ENCODE measurements at regions not wholly inside any gene's neighbourhood (a gene's known extent, or its start where the extent isn't known, plus 50 kb on each side); places are given as distances from the start of the nearest gene placed in this dataset.

- DNase-seq (ENCODE audit: low read depth) = no peak
Observed at GRCh38 chr20:24261351-24261750, 208.1 kb upstream of the SYNDIG1 start.

DNA sequence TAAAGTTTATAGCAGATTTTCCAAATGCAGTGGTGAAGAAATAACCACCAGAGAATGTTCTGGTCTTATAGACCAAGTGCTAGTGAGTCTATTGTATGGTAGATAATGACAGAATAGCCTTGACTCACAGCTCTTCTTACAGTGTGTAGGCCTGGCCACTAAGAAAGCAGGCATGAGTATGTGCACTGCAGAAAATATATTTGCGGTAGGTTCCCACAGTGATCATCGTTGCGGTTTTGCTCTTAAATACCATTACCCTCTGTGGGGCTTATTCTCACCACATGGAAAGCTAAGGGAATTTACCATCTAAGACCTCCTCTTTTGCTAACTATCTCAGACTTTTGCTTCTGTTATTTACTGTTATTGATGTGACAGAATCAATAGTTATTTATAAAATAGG, 212.3 kb upstream of the SYNDIG1 start:
- DNase-seq (ENCODE audit: low read depth) = no peak

GRCh38 chr20:24256307-24256706, 213.1 kb upstream of the SYNDIG1 start:
- no peak for DNase-seq (ENCODE audit: low read depth)

- DNase-seq (ENCODE audit: low read depth) = no peak
Observed at GRCh38 chr20:24254480-24254879, 214.9 kb upstream of the SYNDIG1 start.

DNA sequence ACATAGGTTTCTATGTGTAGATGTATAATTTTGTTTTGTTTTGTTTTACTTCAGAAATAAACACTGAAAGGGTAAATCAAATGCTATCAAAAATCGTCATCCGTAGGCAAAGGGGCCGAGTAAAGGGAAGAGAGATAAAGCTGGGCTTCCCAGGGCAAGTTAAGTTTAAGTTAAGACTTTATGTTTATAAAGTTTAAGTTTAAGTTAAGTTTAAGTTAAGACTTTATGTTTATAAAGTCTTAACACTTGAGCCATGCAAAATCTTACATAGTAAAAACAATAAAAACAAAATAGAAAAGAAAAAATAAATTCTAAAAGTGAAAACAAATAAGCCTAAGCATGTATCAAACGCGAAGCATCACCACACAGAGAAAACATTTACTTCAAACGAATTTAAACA, 216.1 kb upstream of the SYNDIG1 start:
- DNase-seq (ENCODE audit: low read depth) = no peak

DNA sequence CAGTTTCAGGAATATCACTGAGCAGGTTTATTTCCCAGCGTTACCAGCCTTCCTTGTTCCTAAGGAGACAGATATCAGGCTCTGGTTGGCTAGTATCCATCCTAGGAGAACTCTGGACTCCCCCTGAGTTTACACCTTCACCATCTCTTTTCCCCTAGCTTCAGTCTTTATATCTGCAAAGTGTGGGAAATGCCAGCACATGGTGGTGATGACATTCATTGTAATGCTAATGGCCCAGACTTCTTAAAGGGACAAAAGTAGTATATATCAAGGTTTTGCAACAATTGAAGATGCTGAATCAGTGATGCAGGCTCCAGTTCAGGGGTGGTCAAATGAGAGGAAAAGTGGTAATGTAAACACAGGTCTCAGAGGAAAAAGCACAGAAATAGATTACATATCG, 224.3 kb upstream of the SYNDIG1 start:
- no peak for DNase-seq (ENCODE audit: low read depth)

DNA sequence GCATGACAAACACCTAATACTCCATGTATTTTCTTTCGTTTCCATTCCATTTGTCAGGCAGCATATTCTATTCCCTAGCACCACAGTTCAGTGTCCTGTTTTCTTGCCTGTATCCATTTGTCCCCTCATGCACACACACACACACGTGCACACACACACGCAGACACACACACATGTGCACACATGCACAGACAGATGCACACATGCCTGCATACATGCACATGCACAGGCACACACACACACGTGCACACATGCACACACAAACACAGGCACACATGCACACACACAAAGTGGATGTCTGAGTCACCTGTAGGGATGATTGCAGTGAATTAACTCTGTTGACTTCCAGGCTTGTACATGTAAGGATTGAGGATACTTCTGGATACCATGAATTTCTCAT, 226.7 kb upstream of the SYNDIG1 start:
- no peak for DNase-seq (ENCODE audit: low read depth)

DNA sequence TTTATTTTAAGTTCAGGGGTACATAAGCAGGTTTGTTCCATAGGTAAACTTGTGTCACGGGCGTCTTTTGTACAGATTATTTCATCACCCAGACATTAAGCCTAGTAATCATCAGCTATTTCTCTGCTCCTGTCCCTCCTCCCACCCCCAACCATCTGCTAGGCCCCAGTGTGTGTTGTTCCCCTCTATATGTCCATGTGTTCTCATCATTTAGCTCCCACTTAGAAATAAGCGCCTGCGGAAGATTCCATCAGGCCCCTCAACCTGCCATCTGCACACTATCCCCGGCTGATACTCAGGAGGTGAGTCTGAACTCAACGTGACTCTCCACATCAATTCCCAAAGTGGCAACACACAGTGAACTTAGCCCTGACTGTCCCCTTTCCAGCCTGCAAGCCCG, 228.0 kb upstream of the SYNDIG1 start:
- DNase-seq (ENCODE audit: low read depth) = no peak

DNA sequence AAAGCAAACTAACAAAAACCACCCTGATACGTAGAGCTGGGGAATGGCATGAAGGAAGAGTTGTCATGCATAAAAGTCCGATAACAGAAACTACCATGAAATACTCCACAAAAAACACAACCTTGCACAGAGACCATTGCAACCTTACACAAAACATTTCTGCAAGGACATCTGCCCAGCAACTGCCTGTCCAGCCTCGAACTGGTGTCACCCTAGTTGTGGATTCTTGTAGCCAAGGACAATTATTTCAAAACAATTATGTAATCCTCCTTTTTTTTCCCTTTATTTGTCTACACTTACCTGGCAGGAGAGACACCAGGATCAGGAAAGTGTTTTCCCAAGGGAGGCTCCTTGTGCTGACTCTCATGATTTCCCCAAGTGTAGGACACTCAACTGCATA, 232.5 kb upstream of the SYNDIG1 start:
- no peak for DNase-seq (ENCODE audit: low read depth)

DNA sequence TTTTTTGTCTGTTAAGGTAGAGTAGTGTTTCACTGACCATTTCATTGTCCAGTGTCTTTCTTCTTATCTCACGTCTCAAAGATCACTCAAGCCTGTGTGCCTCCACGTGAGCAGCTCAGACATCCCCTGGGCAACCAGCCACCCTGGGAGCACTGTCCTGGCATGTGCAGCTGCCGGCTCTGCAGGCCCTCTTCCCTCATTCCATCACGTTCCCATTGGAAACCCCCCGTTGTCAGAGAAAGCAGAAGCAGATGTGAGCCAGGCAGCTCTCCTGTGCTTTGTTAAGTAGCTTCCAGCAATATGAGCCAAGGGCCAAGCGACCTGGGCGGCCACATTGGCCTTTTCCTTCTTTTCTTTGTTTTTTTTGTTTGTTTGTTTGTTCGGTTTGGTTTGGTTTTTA, 233.2 kb upstream of the SYNDIG1 start:
- DNase-seq (ENCODE audit: low read depth) = no peak

- no peak for DNase-seq (ENCODE audit: low read depth)
Observed at GRCh38 chr20:24235296-24236175, 233.9 kb upstream of the SYNDIG1 start.

DNA sequence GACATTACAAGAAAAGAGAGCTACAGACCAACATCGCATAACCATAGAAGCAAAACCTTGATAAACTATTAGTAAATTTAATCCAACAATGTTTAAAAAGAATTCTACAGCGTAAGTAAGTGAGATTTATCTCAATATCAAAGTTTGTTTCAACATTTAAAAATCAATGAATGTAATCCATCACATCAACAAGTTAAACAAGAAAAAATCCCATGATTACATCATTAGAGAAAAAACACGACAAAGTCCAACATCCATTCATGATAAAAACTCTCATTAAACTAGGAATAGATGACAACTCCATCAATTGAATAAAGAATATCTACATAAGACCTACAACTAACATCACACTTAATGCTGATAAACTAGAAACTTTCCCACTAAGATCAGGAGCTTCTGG, 239.0 kb upstream of the GGTLC1 start:
- no peak for DNase-seq (ENCODE audit: low read depth)

- DNase-seq (ENCODE audit: low read depth) = no peak
Observed at GRCh38 chr20:24212494-24212893, 223.9 kb upstream of the GGTLC1 start.

DNA sequence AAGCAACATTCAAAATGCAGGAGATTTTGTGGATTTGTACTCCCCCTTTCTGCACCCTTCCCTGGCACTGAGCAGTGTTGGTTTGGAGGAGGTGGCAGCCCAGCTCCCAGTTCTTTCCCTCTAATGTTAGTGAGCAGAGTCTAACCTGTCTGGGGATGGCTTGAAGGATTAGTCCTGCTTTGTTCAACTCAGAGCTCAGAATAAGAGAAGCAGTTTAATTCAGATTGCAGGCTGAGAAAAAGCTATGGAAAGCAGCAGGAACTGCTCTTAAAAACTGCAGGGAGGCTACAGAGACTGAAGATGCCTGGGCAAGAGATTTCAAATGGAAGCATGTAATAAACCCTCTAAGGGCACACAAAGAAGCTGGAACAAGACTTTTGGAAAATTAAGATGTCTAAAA, 223.4 kb upstream of the GGTLC1 start:
- DNase-seq (ENCODE audit: low read depth) = no peak

DNA sequence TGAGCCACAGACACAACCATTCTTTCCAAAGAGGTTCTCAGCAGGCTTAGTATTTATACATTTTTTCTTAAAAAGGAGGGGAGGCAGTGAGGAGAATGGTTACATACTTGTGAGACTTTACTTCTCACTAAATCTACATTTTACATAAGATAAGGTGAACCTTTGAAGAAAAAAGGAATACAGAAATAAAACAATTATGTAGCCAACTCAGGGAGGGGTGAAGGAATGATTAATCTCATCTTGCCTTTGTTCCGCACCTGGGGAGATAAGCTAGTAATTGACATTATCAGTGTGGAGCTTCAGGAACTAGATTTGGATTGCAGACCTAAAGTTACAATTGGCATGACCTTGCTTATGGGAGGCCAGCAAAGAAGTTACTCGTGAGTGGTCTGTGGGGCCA, 221.8 kb upstream of the GGTLC1 start:
- no peak for DNase-seq (ENCODE audit: low read depth)

DNA sequence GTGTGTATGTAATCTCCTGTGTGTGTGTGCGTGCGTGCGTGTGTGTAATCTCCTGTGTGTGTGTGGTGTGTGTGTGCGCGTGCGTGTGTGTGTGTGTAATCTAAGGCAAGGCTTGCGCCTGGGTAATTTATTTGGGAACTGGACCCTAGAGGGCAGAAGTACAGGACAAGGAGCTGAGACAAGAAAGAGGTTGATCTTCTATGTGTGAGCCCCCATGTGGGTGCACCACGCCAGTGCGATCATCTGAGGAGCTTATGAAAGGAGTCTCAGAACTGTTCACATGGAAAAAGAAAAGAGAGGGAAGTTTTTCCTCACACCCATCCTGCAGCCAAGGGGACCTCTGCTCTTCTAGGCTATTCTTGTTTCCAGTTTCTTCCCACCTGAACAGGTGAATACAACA, 220.1 kb upstream of the GGTLC1 start:
- DNase-seq (ENCODE audit: low read depth) = no peak

- DNase-seq (ENCODE audit: low read depth) = no peak
Observed at GRCh38 chr20:24207803-24208300, 219.3 kb upstream of the GGTLC1 start.

- DNase-seq (ENCODE audit: low read depth) = no peak
Observed at GRCh38 chr20:24206995-24207394, 218.4 kb upstream of the GGTLC1 start.

- no peak for DNase-seq (ENCODE audit: low read depth)
Observed at GRCh38 chr20:24203526-24204183, 215.1 kb upstream of the GGTLC1 start.

DNA sequence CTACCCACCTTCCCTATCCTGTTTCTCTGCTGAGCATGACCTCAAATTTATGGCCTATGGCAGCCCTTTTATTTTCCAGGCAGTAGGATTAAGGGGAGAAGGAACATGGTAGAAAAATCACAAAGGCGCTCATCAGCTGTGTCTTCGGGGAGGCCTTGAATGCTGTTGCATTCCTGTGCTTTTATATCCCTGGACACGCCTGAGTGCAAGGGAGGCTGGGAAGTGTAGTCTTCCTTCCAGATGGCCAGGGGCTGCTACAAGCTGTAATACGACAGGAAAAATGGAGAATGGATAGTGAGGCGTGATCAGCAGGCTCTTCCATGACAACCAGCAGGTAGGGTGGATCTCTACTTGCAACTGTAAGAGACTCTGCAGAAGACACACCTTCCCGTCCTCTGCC, 210.9 kb upstream of the GGTLC1 start:
- no peak for DNase-seq (ENCODE audit: low read depth)

GRCh38 chr20:24194143-24194542, 205.6 kb upstream of the GGTLC1 start:
- no peak for DNase-seq (ENCODE audit: low read depth)

DNA sequence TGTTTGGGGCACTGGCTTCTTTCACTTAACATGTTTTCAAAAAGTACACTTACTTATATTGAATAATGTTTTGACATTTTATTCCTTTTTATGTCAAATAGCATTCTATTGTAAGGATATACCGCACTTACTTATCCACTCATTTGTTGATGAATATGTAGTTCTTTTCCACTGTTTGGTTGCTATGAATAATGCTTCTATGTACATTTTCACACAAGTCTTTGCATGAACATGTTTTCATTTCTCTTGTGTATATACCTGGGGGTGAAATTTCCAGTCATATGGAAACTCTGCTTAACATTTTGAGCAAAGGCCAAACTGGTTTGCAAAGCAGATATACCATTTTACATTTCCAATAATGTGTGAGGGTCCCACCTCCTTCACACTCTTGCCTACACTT, 202.3 kb upstream of the GGTLC1 start:
- DNase-seq (ENCODE audit: low read depth) = no peak

DNA sequence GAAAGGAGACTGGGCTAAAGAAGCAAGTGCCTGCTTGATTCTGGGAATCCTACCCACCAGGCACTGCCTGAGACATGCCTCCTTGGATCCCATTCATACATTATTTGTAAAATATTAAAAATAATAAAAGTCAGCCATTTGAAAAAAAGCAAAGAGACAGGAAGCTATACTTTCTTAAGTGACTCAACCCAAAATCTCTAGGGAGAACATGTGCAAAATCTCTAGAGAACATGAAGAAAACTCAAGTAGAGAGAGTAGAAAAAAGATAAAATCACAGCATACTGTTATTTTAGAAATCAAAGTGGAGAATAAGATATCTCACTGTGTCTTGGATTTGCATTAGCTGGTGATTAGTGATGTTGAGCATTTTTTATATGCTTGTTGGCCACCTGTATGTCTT, 197.2 kb upstream of the GGTLC1 start:
- no peak for DNase-seq (ENCODE audit: low read depth)

GRCh38 chr20:24181151-24181550, 192.6 kb upstream of the GGTLC1 start:
- no peak for DNase-seq (ENCODE audit: low read depth)

All from GM04504 (cell line).